HG03432 (cell line): ENCODE measurements at regions not wholly inside any gene's neighbourhood (a gene's known extent, or its start where the extent isn't known, plus 50 kb on each side); places are given as distances from the start of the nearest gene placed in this dataset.

Experiments
- ATAC-seq: cut with Tn5 transposase; IDR thresholded peaks from one replicate; pipeline ENCODE4 v1.9.1; 2021; ENCODE audit warnings: mild to moderate bottlenecking, moderate library complexity; ENCODE audit not compliant: unreplicated experiment

- ATAC-seq = peak; percentile 64
Measured at GRCh38 chr3:22922317-22922716, 280.8 kb upstream of the UBE2E2 start.

GRCh38 chr3:22923711-22924110 lies 279.4 kb upstream of the UBE2E2 start:
- ATAC-seq = no peak

- no peak for ATAC-seq
Measured at GRCh38 chr3:22928216-22929110, 274.7 kb upstream of the UBE2E2 start.

- ATAC-seq = no peak
Measured at GRCh38 chr3:22933051-22933840, 269.9 kb upstream of the UBE2E2 start.

GRCh38 chr3:22933841-22934116 lies 269.3 kb upstream of the UBE2E2 start:
- no peak for ATAC-seq

DNA sequence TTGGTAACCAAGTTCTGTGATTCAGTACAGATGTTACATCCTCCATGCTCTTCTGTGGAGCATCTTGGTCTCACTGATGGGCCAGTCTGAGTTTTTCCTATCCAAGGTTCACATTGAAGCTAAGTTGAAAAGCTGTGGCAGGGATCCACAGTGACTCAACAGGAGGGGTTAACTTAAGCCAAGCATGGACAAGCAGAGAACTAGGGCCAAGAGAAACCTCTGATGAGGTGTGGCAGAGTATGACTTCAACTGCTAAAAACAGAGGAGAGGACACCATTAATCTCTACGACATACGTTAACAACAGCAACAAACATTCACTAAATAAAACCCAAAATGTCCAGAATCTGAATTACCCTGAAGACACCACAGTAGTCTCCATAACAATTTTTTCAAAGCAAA lies 268.1 kb upstream of the UBE2E2 start:
- ATAC-seq = no peak

DNA sequence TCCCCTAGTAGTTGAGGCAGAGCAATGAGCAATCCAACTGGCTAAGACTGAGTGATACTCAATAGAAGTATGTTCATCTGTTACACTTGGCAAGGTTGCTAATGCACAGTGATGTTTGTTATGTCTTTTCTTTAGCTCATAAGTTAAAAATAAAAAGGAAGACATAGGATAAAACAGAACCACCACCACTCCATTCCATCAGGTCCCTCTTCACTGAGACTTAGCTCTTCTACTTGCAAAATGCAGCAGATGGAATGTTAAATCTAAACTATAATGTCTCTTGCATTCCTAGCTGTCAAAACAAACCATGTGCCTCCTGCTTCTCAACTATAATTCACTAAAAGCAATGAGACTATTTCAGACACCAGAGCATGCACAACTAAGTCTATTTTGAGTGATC lies 265.6 kb upstream of the UBE2E2 start:
- no peak for ATAC-seq

DNA sequence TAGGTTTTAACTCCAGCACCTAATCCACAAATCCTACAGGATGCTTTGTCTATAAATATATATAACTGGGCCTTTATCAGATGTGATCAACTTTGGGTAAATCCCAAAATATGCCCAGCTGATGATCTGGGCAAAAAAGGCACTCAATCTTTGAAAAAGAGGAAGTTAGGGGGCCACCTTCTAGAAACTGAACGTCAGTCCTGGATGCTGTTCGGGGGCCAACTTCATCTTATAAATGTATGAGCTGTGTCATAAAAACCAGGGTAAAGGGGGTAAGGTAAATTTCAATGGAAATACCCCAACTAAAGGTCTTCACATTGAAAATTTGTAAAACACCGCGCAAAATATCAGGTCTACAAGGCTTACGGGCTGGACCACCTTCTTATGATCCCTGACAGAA lies 264.4 kb upstream of the UBE2E2 start:
- no peak for ATAC-seq

DNA sequence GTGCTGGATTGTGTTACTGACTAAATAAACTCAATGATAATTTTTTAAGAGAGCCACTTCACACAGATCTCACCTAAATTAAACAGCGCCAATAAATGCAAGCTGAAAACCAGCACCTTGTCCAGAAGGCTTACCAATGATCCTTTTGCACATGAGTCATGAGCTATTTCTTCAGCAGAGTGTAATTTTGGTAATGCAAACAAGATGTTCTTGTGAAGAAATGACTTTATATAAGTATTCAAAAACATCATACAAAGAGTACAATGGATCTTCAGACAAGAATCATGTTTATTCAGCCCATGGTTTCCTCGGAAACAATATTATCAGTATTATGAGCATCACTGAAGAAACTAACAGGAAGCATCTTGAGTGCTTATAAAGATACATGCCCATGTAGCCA lies 263.8 kb upstream of the UBE2E2 start:
- ATAC-seq = no peak

GRCh38 chr3:22940285-22940684 lies 262.8 kb upstream of the UBE2E2 start:
- ATAC-seq = no peak

DNA sequence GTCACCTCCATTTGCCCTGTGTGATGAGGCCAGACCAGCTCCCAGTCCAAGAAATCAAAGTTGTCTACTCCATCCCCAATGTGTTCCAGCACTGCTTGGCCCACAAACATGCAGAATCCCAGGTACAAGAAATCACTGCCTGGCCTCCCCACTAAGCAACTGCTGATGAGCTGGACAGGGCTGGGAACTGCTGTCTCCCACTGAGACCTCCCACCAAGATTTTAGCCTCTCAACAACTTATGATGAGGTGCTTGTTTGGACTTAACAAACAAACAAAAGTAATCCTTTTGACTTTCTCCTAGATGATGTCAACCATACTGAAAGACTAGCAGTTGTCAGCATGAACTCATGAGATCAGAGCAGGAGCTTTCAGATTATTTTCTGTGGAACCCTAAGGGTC lies 260.1 kb upstream of the UBE2E2 start:
- no peak for ATAC-seq

GRCh38 chr3:22947851-22948250 lies 255.3 kb upstream of the UBE2E2 start:
- no peak for ATAC-seq

GRCh38 chr3:22951910-22952309 lies 251.2 kb upstream of the UBE2E2 start:
- no peak for ATAC-seq

DNA sequence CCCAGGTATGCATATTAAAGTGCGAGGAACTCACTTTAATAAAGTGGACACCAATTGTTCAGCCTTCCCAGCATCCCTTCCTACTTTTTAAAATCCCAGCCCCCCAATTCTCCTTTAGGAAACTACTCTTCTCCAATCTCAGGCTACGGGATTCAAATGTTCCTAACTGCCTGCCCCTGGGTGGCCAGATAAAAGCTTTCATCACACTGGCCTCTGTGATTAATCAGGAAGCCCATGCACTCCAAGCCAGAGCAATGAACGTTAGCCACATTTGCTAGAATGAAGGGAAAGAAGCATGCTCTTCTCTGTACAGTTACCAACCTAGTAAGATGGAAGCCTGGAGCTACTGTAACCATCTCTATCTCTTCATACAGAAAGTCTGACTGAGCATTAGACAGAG lies 250.3 kb upstream of the UBE2E2 start:
- ATAC-seq = no peak

GRCh38 chr3:22959593-22959992 lies 243.5 kb upstream of the UBE2E2 start:
- peak; percentile 95 for ATAC-seq

GRCh38 chr3:22960105-22960984 lies 242.8 kb upstream of the UBE2E2 start:
- no peak for ATAC-seq

- ATAC-seq = no peak
Measured at GRCh38 chr3:22962244-22962643, 240.9 kb upstream of the UBE2E2 start.

DNA sequence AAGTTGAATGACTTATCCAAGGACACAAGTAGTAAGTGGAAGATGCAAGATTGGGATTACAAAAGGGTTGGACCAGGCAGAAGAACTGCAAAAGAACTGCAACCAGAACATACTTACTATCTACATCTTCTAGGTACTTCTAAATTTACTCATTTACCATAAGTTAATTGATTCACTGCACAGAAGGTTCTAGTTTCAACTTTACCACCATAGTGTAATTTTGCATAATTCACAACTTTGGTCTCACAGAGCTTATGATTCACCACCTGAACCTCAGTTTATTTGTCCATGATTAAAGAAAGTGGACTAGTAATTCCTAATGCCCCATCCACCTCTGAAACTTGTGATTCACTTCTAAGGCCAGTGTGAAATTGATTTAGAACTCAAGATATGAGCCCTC lies 236.8 kb upstream of the UBE2E2 start:
- ATAC-seq = peak; percentile 36

DNA sequence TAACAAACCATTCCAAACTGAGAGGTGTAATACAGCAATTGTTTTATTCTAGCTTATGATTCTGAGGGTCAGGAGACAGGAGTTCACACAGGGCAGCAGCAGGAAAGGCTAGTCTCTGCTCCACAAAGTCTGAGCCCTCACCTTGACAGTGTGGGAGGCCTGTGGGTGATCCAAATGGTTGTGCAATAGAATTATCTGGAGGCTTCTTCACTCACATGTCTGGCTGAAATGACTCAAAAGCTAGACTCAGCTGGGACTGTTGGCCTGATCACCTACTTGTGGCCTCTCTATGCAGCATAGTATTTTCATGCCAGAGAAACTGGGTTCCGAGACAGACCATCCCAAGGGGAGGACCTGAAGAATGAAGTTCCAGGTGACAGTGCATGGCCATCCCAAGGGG lies 233.9 kb upstream of the UBE2E2 start:
- ATAC-seq = no peak

DNA sequence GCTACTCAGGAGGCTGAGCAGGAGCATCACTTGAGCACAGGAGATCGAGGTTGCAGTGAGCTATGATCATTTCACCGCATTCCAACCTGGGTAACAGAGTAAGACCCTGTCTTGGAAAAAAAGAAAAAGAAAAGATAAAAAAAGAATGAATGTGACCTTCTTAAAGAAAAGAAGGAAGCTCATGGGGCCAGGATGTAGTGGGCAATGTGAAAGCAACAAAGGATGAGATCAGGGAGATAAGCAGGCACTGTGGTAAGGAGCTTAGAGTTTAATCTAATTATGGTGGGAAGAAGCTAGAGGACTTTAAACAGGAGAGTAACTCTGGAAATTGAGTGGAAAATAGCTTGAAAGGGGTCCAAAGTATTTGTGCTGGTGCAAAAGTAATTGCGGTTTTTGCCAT lies 231.6 kb upstream of the UBE2E2 start:
- ATAC-seq = no peak

DNA sequence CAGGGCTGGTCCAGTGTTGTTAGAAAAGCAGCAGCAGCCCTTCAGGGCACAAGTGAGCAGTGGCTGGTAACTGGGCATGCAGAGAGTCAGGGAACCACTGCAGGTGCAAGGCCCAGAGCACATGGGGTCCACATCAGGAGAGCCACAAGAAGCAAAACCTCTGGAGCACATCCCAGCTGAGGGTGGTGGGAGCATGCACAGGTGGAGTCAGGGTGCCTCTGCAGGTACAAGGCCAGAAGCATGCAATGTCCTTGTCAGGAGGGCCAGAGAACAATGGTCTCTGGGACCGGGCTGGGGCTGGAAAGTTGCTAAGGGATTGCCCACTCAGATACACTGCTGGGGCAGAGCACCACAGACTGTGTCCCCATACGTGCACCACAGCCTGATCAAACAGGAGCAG lies 226.1 kb upstream of the UBE2E2 start:
- ATAC-seq = peak; percentile 12
